SHP77 treated with DMSO at 0.1 percent for 48 hours (cell line): ENCODE measurements at regions not wholly inside any gene's neighbourhood (a gene's known extent, or its start where the extent isn't known, plus 50 kb on each side); places are given as distances from the start of the nearest gene placed in this dataset.

Experiments
- DNase-seq: peaks from one replicate; lab custom pipeline; 2025; lab: John Stamatoyannopoulos, UW

DNA sequence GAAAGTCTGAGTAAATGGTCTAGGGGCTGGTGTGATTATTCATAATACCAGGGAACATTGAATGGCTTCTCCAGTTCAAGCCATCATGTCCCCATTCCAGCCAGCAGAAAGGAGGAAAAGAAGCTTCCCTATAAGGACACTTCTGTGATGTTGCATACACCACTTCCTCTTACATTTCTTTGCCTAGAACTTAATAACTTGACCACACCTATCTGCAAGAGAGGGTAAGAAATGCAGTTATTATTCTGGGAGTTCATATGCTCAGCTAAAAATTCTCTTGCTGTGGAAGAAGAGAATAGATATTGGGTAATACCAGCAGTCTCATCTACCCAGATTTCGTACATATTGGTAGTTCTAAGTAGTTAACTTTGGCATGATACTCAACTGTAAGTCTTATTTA, 166.1 kb downstream of the SLC28A3 start:
- no peak for DNase-seq

DNA sequence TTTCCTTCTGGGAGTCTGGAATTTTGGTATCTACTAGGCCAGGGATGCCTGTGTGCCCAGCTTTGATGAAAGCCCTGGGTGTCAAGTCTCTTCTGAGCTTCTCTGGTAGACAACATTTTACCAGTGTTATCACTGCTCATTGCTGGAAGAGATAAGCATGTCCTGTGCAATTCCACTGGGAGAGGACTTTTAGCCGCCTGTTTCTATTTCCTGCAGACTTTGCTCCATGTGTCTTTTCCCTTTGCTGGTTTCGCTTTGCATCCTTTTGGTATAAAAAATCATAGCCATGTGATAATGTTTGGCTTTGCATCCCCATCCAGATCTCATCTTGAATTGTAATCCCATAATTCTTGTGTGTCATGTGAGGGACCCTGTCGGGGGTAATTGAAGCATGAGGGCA, 163.2 kb downstream of the SLC28A3 start:
- no peak for DNase-seq

DNA sequence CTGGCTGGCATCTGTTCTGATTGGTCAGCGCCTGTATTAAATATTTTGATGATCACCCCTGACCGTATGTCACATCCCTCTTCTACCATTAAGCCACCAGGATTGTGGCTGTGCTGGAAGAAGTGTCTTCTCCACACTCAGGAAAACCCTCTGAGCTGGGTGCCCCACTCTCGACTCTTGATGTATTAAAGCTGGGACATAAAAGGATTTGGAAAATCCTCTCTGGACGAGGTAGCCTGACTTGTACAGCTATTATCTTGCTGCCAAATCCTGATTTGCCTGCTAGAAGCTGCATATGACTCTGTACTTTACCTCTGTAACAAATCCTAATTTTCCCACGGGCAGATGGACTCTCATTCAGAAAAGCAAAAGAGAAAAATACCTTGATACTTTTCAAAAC, 161.0 kb downstream of the SLC28A3 start:
- DNase-seq: no peak

DNA sequence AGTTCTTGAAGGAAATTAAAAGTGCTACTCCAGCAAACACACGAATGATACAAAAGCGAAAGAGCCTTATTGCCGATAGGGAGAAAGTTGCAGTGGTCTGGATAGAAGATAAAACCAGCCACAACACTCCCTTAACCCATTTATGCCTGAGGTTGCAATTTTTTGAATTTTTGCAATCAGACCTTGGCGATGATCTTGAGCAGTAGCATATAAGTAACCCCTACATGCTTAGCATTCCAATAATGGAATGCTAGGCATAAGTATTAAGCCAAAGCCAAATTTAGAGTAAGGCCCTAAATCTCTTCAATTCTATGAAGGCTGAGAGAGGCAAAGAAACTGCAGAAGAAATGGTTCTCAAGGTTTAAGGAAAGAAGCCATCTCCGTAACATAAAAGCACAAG, 153.5 kb downstream of the SLC28A3 start:
- no peak for DNase-seq

DNA sequence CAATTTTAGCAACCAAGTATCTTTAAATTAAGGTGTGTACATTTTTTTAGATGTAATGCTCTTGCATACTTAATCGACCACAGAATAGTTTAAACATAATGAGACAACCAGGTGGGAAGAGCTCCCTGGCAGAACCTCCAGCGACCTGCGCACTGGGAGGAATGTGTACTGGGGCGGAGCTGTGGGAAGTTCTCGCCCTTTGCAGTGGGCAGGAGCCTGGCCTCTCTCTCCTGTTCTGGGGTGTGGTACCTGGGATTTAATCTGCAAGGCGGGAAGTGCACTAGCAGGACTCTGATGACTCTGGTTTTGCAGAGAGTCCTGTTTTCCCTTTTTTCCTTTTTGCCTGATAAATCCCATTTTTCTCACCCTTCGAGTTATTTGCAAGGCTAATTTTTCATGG, 150.7 kb downstream of the SLC28A3 start:
- no peak for DNase-seq

DNA sequence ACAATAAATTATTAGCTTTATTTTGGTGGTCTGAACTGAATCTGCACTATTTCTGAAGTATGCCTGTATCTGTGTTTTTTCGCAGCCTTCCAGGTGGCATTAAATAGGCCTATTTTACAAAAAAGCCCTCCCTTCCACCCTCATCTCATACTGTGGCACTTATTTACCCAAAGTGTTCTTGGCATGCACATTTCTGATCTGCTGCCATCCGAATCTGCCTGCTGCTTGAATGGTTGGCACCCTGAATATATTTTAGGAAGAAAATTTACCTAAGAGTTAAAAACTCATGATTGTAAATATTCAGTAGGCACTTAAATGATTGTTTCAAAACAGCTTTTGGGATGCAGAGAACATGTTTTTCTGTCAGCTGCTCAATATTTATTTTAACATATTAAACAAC, 150.1 kb downstream of the SLC28A3 start:
- DNase-seq: no peak

DNA sequence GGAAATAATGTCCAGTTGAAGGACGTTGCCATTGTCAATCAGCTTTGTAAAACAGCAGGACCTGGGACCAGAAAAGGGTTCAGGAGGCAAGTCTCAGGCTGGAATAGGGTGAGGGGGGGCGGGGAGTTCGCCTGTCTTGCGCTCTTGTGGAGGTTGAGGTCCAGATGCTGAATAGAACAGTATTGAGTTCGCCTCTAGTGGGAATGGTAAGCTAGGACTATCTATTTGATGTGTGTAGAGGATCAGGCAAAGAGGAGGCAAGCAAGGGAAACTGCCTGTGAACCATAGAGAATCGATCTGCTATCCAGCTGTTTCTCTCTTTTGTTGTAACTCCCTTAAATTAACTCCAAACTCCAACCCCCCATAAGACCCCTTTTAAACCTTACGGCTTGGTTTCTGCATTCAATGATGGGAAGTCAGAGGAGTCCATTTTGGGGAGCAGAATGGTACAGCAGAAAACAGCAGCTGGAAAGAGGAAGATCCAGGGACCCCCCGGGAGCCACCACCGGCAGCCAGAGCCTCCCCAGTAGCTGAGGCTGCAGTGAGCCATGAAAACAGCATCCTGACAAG, 133.7 kb downstream of the SLC28A3 start:
- DNase-seq: no peak

DNA sequence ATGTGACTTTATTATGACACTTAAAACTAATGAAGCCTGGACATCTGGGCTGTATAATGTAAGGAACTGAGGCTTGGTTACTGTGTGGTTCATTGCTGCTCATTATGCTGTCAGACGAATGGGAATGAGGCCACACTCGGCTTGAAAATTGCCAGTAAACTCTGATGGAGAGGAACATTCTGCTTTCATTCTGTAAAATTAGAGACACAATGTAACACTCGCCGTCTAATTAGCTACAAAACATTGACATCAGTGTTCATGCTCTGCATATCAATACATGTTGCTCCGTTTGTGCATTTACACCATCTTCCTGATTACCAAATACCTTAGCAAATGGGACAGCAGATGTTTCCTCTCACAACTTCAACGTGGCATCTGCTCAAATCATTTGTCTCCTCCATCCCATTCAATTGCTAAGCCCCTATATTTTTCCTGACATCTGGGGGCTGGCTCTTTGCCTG, 133.0 kb downstream of the SLC28A3 start:
- no peak for DNase-seq

DNA sequence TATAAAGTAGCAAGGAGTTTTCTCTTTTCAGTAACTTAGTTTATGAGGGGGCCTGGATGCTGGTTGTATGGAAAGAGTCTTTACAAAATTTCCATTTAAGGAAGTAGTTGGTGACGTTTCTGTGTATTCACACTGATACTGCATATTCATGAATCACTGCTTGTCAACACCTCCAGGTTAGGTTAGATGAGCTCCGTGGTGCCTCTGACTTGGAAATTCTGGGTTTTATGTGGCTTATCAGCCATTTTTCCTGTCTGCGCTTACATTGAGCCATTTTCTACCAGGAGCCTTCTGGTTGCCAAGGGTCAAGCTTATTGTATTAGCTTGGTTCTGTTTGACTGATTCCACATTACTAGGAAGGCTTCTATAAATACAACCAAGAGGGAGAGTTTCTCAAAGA, 128.3 kb downstream of the SLC28A3 start:
- no peak for DNase-seq

DNA sequence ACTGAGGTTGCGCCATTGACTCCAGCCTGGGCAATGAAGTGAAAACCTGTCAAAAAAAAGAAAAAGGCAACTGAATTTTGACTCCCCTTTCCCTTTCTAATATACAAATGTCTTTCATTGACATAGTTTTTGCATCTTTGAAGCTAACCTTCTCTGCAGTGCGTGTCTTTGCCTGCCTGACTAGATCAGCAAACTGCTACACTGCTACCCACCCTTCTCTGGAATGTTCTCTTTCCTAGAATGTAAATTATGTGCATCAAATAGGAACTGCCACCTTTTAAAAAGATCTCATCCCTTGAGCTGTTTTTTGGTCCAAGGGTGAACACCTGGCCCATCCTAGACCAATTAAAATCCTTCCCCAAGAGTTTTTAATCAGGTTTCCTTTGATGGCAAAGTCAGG, 127.6 kb downstream of the SLC28A3 start:
- DNase-seq: no peak

DNA sequence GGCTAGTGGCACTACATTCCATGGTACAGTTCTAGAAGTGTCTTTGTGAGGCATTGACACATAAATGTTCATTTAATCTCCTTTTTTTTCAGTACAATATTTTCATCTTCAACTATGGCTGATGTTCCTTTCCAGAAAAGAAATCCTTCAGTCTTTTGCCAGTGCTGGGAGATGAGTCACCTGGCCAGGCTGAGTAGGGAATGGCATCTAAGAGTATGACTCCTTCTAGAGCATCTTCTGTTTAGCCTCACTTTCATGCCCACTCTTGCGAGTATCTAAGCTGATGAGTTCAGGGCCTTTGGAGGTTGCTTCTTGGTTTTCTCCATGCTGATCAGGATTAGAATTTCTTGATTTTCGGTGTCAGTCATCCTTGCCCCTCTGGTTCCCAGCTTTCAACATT, 124.4 kb downstream of the SLC28A3 start:
- no peak for DNase-seq

DNA sequence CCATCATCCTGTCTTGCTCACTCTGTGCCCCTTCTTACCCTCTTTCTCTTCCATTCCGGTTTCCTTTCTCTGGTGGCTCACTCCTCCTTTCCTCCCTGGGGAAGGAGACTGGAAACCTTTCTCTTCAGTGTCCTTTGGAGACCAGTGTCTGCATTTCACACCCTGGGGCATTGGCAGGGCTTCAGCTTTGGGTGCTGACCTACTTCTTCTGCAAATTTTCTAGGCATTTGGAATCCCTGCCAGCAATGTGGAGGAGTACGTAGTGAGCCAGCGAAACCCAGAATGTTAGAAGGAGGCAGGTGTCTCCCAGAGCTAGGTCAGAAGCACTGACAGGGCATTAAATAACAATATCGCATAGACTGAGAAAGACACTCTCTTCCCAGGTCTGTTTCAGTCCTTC, 122.2 kb downstream of the SLC28A3 start:
- no peak for DNase-seq

DNA sequence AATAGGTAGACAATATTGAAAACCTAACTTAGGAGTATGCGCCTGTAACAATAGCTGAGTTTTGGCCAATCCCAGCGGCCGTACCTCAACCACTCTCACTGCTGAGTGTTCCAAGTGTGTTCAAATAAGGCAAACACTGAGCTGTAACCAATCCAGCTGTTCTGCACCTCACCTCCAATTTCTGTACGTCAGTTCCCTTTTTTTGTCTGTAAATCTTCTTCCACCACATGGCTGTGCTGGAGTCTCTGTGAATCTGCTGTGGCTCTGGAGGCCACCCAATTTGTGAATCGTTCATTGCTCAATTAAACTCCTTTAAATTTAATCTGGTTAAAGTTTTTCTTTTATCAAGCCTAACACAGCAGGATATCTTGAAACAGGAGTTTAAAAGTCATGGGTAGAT, 116.3 kb downstream of the SLC28A3 start:
- DNase-seq: no peak
